Fibroblast of the aortic adventitia (primary cell): ENCODE measurements at regions not wholly inside any gene's neighbourhood (a gene's known extent, or its start where the extent isn't known, plus 50 kb on each side); places are given as distances from the start of the nearest gene placed in this dataset.
A peak's percentile ranks its signal among the peaks of the same experiment; 100 is the strongest.

Source experiments
- DNase-seq: peaks from one replicate; pipeline ENCODE4 v3.0.0-alpha.2; 2010; ENCODE audit warnings: low read depth
- H3K4me3 ChIP-seq: 2 replicates; pipeline ENCODE4 v1.5.1; 2011; ENCODE audit warnings: low read depth, mild to moderate bottlenecking, control low read depth, low read length, moderate library complexity
- CTCF ChIP-seq: IDR thresholded peaks from 2 replicates; pipeline ENCODE4 v1.5.1; 2011; ENCODE audit warnings: mild to moderate bottlenecking, low read length, control low read depth, inconsistent platforms; ENCODE audit not compliant: insufficient read depth

DNA sequence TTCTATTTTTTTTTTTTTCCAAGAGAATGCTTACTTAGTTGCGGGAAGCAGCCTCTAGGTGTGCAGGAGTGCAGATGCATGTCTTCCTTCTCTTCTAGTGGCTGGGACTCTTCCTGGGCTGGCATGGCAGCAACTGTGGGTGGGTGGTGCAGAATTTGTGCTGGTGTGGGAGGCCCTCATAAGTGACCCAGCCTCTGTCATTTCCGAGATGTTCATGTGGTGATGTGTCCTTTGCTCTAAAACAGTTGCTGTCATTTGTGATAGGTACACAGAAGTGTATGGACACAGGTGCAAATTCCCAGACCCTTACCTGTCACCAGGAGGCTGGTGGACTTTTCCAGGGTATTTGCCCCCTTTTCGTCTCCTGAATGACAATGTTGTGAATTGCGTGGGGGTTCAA lies 367.7 kb downstream of the KCNRG start:
- no peak for TF ChIP-seq CTCF
- DNase-seq: no peak
- H3K4me3 ChIP-seq: no peak overlapping the region

GRCh38 chr13:50384724-50385123 lies 369.5 kb downstream of the KCNRG start:
- TF ChIP-seq CTCF: no peak
- no peak for DNase-seq
- H3K4me3 ChIP-seq: no peak overlapping the region

GRCh38 chr13:50386541-50387050 lies 371.4 kb downstream of the KCNRG start:
- peak; percentile 55 for DNase-seq
- peak overlapping the region; percentile 31 for H3K4me3 ChIP-seq
- no peak for TF ChIP-seq CTCF

GRCh38 chr13:50387051-50387581 lies 371.9 kb downstream of the KCNRG start:
- H3K4me3 ChIP-seq: no peak overlapping the region
- peak; percentile 31 for TF ChIP-seq CTCF
- peak; percentile 61 for DNase-seq

DNA sequence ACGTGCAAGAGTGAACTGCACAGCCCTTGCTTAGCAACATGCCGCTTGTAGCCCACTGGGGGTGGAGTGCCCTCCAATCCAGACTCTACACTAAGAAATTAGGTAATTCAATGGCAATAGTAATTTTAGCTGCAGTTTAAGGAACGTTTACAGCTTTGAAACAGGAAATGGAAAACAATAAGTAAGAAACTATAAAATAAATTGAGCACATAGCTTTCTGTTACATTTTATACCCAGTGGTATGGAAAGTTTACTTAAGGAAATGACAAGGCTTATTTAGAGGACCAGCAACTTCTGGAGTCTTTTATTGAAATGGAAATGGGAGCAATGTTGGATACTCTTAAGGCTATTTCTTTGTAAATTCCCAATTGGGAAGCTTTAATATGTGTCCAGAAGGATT lies 373.2 kb downstream of the KCNRG start:
- no peak for TF ChIP-seq CTCF
- DNase-seq: no peak
- no peak overlapping the region for H3K4me3 ChIP-seq

- H3K4me3 ChIP-seq: no peak overlapping the region
- TF ChIP-seq CTCF: no peak
- no peak for DNase-seq
Measured at GRCh38 chr13:50389726-50390125, 374.5 kb downstream of the KCNRG start.
